HG02938 (cell line): ENCODE measurements at regions not wholly inside any gene's neighbourhood (a gene's known extent, or its start where the extent isn't known, plus 50 kb on each side); places are given as distances from the start of the nearest gene placed in this dataset.

Experiments
- ATAC-seq: cut with Tn5 transposase; IDR thresholded peaks from one replicate; pipeline ENCODE4 v1.9.1; 2021; ENCODE audit warnings: mild to moderate bottlenecking, moderate library complexity; ENCODE audit not compliant: unreplicated experiment

GRCh38 chr11:30811226-30811755 is 225.1 kb upstream of the MPPED2 start:
- ATAC-seq: no peak

GRCh38 chr11:30810116-30810515 is 224.0 kb upstream of the MPPED2 start:
- ATAC-seq: no peak

GRCh38 chr11:30801357-30801756 is 215.2 kb upstream of the MPPED2 start:
- ATAC-seq: no peak

DNA sequence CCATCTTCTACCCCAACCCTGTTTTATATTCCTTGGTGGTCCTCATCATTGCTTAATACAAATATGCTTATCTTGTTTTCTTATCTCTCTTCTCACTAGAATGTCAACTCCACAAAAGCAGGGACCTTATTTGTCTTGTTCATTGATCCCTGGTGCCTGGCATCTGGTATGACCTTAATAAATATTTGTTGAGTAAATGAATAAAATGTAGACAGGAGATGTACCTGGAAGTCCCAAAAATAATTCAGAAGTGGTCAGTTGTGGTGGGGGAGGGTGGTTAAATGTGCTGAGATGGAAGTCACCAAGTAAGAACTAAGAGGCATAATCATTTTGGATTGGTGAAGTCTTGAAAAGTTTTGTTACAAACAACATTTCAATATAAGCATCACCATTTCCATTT is 214.8 kb upstream of the MPPED2 start:
- ATAC-seq: no peak

- no peak for ATAC-seq
Measured at GRCh38 chr11:30798547-30799236, 212.5 kb upstream of the MPPED2 start.

- no peak for ATAC-seq
Measured at GRCh38 chr11:30789270-30789669, 203.1 kb upstream of the MPPED2 start.

DNA sequence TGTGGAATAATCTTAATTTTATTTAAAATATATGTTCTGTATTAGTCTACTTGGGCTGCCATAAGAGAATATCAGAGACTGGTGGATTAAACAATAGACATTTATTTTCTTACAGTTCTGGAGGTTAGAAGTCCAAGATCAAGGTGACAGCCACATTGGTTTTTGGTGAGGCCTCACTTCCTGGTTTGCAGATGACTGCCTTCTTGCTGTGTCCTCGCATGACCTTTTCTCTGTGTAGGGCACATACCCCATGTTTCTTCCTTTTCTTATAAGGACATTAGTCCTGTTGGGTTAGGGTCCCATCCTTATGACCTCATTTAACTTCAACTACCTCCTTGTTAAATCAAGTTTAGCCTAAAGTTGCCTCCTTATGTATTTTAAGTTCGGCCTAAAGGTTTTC is 202.7 kb upstream of the MPPED2 start:
- no peak for ATAC-seq

DNA sequence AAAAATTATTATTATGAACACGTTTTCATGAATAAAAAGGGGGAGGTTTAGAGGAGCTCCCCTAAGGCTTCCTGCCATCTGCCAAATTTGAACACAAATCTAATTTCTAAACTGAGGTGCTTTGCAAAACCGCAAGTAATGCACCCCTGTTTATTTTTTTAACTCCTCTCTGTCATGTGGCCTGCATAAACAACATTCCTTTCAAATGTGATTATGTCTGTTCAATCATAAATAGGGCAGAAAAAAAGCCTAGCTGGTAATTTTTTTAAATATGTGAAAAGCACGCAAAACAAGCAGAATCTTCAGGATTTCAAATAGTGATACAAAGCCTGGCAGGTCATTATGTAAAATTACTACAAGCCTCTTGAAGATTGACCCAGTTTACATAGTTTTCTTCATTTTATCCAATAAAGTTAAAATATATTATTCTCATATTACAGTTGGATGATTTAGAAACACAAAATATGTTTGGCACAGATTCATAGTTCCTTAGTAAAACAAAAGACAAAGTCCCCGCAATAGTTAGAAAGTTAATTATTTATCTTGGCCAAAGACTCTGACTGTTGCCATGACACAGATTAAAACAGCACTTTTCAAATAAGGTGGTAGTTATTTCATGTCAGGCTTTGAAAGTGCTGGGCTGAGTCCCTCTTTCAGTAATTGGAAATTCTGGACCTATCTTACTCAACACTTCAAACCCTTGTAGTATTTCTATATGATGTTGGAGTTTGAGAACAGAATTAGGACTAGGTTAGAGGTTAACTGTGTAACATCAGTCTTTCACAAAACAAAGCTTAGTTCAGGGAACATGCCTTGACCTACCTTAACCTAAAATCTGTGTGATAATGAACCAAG is 200.3 kb upstream of the MPPED2 start:
- no peak for ATAC-seq

DNA sequence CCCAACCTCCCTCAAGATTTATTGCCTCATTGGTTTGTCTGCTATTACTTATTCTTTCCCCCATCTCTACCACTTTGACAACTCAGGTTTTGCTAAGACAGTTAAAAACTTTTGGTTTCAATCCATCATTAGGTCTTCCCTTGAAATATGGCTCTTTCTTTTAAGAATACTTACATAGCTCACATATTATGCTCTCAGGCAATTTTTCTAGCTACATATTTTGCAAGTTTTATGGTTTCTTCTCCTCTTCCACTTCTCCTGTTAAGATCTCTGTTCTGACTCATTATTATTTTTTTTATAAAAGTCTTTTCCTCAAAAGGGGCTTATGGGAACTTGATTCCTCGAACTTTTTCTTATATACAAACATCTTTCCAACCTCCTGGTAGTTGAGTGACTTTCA is 192.4 kb upstream of the MPPED2 start:
- no peak for ATAC-seq

GRCh38 chr11:30775233-30775522 is 189.0 kb upstream of the MPPED2 start:
- ATAC-seq: no peak

GRCh38 chr11:30774496-30775232 is 188.5 kb upstream of the MPPED2 start:
- ATAC-seq: no peak

- ATAC-seq: no peak
Measured at GRCh38 chr11:30772908-30773307, 186.8 kb upstream of the MPPED2 start.

DNA sequence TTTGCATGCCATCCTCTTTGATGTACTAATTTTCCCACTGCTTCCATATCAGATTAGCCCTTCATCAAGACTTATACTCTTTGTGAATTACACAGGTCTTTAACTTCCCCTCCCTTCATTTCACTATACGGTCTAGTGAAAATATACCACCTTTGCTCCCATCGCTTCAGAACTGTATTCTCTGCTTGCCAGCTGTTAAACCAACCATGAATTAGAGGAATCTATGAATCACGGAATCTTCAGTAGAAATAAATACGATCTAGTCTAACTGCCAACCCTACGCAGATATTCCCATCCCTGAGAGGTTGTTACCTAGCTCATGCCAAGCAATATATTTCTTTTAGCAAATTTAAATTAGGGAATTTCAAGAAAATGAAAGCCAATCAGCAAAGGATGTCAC is 177.8 kb upstream of the MPPED2 start:
- ATAC-seq: no peak

- no peak for ATAC-seq
Measured at GRCh38 chr11:30762188-30762587, 176.0 kb upstream of the MPPED2 start.

DNA sequence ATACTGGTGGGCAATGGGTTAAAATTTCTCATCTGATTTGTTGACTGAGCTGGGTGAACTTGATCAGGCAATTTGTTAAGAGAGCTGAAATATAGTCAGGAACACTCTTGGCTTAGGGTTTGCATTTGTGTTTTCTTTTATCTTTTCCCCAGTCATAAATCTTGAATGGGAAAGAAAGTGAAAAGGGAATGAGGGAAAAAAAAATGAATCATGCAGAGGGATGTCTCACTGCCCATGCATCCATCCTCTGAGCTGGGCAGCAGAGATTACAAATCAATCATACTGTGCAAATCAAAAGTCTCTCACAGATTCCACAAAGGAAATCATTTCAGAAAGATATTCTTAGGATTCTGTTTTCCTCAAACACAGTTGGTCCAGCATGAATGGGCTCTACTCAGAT is 174.2 kb upstream of the MPPED2 start:
- ATAC-seq: no peak

GRCh38 chr11:30758946-30759504 is 172.9 kb upstream of the MPPED2 start:
- no peak for ATAC-seq

GRCh38 chr11:30758518-30758917 is 172.4 kb upstream of the MPPED2 start:
- no peak for ATAC-seq

GRCh38 chr11:30758012-30758411 is 171.9 kb upstream of the MPPED2 start:
- no peak for ATAC-seq

DNA sequence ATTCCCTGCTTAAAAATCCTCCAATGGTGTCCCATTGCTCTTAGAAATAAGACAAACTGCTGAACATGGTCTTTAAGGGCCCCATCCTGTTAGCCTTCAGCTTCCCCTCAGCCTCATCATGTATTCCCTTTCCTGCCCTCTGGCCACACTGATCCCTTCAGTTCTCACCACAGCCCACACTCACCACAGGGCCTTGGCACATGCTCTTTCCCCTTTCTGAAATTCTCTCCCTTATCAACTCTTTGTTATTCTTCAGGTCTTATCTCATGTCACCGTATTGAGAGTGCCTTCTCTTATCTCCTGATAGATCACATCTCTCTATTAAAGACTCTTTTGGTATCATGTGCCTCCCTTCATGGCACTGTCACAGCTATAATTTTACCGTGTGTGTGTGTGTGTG is 167.8 kb upstream of the MPPED2 start:
- ATAC-seq: no peak

- ATAC-seq: no peak
Measured at GRCh38 chr11:30753504-30753903, 167.4 kb upstream of the MPPED2 start.

DNA sequence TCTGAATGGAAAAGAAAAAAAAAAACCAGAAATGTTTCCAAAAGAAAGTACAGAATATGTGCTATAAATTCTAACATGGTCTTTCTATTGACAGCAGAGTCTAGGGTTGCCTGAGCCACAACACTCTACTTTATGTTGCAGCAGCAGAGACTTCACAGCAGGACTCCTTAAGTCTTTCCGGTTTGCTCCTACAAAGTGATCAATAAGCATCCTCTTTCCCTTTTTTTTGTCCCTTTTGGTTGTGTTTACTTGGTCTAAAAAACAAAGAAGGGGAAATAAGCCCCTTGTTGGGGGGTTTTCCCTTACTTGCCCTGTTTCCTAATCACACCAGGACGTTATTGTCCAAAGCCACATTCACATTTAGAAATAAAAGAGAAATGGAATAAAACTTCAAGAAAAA is 163.1 kb upstream of the MPPED2 start:
- no peak for ATAC-seq
